ENCODE measurements at regions not wholly inside any gene's neighbourhood (a gene's known extent, or its start where the extent isn't known, plus 50 kb on each side); places are given as distances from the start of the nearest gene placed in this dataset.

- dilution Hi-C loops (cut with MboI; ENCODE audit: extremely low pct_ligation_motif_present, low sequenced_read_pairs), result no loop called here
- BruUV-seq (replicated peaks), result no TSS peak
- FAIRE-seq (no peak), DNase-seq (ENCODE audit: low read depth, low spot score) (peak; percentile 43)
- POLR2A ChIA-PET, result no interaction called here
- Histone ChIP-seq H4K20me1 (replicated peaks; ENCODE audit: control insufficient read depth, extremely low read depth, insufficient read depth, low read length) (no peaks in the 10 kb centered on the region), H3K9ac (replicated peaks; ENCODE audit: extremely low read depth, insufficient read depth, low read length) (no peak overlapping the region), H3K27ac (ENCODE audit: insufficient read depth, low read depth, low read length) (no peak overlapping the region), H3K4me3 (replicated peaks in 1 of 3; ENCODE audit: insufficient read depth in 1 of 3, low read depth in 1 of 3, low read length in 3 of 3) (no peak overlapping the region), H3K36me3 (ENCODE audit: control insufficient read depth in 2 of 2, extremely low read depth in 1 of 2, insufficient read depth in 2 of 2, low read length in 2 of 2) (no peaks in the 10 kb centered on the region), H3K9me1 (replicated peaks; ENCODE audit: control insufficient read depth, extremely low read depth, insufficient read depth, low read length) (no peaks in the 10 kb centered on the region), H3K27me3 (ENCODE audit: control insufficient read depth in 2 of 2, insufficient read depth in 2 of 2, low read length in 2 of 2) (no peaks in the 10 kb centered on the region), H3K79me2 (ENCODE audit: control insufficient read depth, insufficient read depth, low read length) (no peaks in the 10 kb centered on the region), H3K4me1 (ENCODE audit: control insufficient read depth, extremely low read depth, insufficient read depth, low read length) (peaks cover 5% of the 10 kb centered on the region), H3K9me3 (replicated peaks; ENCODE audit: control insufficient read depth, insufficient read depth, low read length) (no peaks in the 10 kb centered on the region), H2AFZ (ENCODE audit: low read depth, low read length) (no peak overlapping the region), H3K4me2 (ENCODE audit: insufficient read depth, low read length) (no peak overlapping the region)
- CTCF ChIA-PET, result interaction anchor here (0.9 to 1.3 kb wide), 4 partner anchors 9 to 1942 kb away, joined by 3 to 4 read pairs (median 4); no protein-coding TSS in a partner anchor
- TF ChIP-seq MYC (IDR thresholded peaks at IDR 0.05; ENCODE audit: low read depth, low read length) (no peak), MAX (IDR thresholded peaks at IDR 0.05; ENCODE audit: insufficient read depth, insufficient read length) (no peak), FOS (IDR thresholded peaks at IDR 0.05; ENCODE audit: borderline replicate concordance, insufficient read depth, low read length) (peak; percentile 68), POLR2A (IDR thresholded peaks at IDR 0.05; ENCODE audit: low read depth, low read length) (no peak), POLR2AphosphoS5 (IDR thresholded peaks at IDR 0.05; ENCODE audit: insufficient read depth, low read depth, low read length) (no peak), CTCF (IDR thresholded peaks at IDR 0.05; ENCODE audit: extremely low read depth in 1 of 2, insufficient read depth in 1 of 2, low read depth in 1 of 2, low read length in 2 of 2) (no peak), GATA2 (IDR thresholded peaks at IDR 0.05; ENCODE audit: insufficient read depth, insufficient read length, low read depth, low read length) (no peak), EZH2 (IDR thresholded peaks at IDR 0.05; ENCODE audit: borderline replicate concordance, low read depth, low read length, severe bottlenecking) (no peak), JUN (IDR thresholded peaks at IDR 0.05; ENCODE audit: borderline replicate concordance, insufficient read depth, insufficient read length, low read depth) (peak; percentile 62)
- intact Hi-C loops (cut with micrococcal nuclease), result loop anchor here (10.0 kb wide), 1 partner anchor 281 kb away; no protein-coding TSS in a partner anchor
Observed at GRCh38 chr11:81005595-81005994, 1564.8 kb upstream of the TENM4 start.
